Lower lobe of right lung (tissue), 2 donors: ENCODE measurements at regions not wholly inside any gene's neighbourhood (a gene's known extent, or its start where the extent isn't known, plus 50 kb on each side); places are given as distances from the start of the nearest gene placed in this dataset.

ENCODE experiments used
- ATAC-seq, 2 donors: fragments of 200-7000 bp; cut with Tn5 transposase; one replicate each; pipeline ENCODE4 v1.9.1; 2020 to 2022; ENCODE audit warnings: mild to moderate bottlenecking in 2 of 2, moderate library complexity in 2 of 2
- DNase-seq: peaks from one replicate; pipeline ENCODE4 v3.0.0-alpha.2; 2020
- H3K27ac ChIP-seq: fragments of 200-600 bp; one replicate; pipeline ENCODE4 v1.8.0; 2022
- H3K27me3 ChIP-seq: fragments of 200-600 bp; one replicate; pipeline ENCODE4 v1.8.0; 2022; ENCODE audit warnings: low read depth
- H3K36me3 ChIP-seq: fragments of 200-600 bp; one replicate; pipeline ENCODE4 v1.8.0; 2022; ENCODE audit warnings: mild to moderate bottlenecking
- H3K4me1 ChIP-seq: fragments of 200-600 bp; one replicate; pipeline ENCODE4 v1.8.0; 2022
- H3K4me3 ChIP-seq: fragments of 200-600 bp; one replicate; pipeline ENCODE4 v1.8.0; 2022; ENCODE audit warnings: mild to moderate bottlenecking
- H3K9me3 ChIP-seq: fragments of 200-600 bp; one replicate; pipeline ENCODE4 v1.8.0; 2022
- intact Hi-C: fragments of 100-400 bp; cut with DNase I; formaldehyde crosslinking; loops from one replicate; pipeline ENCODE4 v1.11.0; 2022
- TF ChIP-seq, protein P1 (sequence below): fragments of 200-600 bp; IDR thresholded peaks from one replicate; pipeline ENCODE4 v1.8.0; 2022; ENCODE audit warnings: antibody characterized with exemption, mild to moderate bottlenecking
- donor health status: DM: no; HTN: yes; CAD: no; lungs with severe emphysema.

DNA sequence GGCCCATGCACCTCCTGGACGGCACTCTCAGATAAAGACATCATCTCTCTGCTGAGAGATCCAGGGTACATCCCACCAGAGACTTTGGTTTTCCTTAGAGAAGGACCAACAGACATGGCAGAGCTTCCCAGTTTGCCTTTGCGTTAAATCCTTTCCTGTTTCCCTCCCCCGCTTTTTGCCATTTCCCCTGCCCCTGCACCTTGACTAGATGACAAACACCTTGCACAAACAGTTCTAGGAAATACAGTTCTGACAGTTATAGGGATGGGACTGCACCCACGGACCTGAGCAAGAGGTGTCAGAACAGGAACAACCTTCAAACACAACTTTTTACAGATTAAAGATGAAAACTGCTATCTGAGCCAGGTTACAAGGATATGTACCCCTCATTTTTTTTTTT is 288.9 kb downstream of the MSX2 start:
- no peaks in the 10 kb centered on the region for H3K27me3 ChIP-seq
- H3K4me3 ChIP-seq = no peak overlapping the region
- DNase-seq = no peak
- TF ChIP-seq, protein P1, sequence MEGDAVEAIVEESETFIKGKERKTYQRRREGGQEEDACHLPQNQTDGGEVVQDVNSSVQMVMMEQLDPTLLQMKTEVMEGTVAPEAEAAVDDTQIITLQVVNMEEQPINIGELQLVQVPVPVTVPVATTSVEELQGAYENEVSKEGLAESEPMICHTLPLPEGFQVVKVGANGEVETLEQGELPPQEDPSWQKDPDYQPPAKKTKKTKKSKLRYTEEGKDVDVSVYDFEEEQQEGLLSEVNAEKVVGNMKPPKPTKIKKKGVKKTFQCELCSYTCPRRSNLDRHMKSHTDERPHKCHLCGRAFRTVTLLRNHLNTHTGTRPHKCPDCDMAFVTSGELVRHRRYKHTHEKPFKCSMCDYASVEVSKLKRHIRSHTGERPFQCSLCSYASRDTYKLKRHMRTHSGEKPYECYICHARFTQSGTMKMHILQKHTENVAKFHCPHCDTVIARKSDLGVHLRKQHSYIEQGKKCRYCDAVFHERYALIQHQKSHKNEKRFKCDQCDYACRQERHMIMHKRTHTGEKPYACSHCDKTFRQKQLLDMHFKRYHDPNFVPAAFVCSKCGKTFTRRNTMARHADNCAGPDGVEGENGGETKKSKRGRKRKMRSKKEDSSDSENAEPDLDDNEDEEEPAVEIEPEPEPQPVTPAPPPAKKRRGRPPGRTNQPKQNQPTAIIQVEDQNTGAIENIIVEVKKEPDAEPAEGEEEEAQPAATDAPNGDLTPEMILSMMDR = no peak
- H3K36me3 ChIP-seq = no peaks in the 10 kb centered on the region
- intact Hi-C loops = no loop called here
- no peaks in the 10 kb centered on the region for H3K4me1 ChIP-seq
- no peak for ATAC-seq
- no peaks in the 10 kb centered on the region for H3K9me3 ChIP-seq
- no peak overlapping the region for H3K27ac ChIP-seq

DNA sequence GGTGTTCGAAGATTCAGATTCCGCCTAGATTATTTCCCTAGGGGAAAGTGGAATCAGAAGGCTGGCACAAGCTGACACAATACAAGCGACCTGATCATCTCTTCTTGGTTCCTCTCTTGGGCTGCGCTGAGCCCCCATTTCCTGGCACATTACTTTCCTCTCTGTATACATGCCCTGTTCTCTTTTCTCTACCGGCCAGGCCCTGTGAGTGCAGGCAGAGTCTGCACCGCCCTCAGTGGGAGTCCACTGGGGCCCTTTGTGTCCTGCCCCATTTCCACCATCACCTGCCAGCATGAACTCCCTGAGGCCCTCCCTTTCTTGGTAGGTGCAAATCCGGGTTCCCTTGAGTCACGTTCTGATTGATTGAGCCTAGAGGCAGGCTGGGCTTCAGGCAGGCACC is 287.9 kb downstream of the MSX2 start:
- Histone ChIP-seq H3K27me3 (no peaks in the 10 kb centered on the region), H3K4me1 (no peaks in the 10 kb centered on the region), H3K9me3 (no peaks in the 10 kb centered on the region), H3K36me3 (no peaks in the 10 kb centered on the region), H3K4me3 (no peak overlapping the region), H3K27ac (no peak overlapping the region)
- no peak for ATAC-seq
- intact Hi-C loops = no loop called here
- TF ChIP-seq, protein P1 = no peak
- no peak for DNase-seq

DNA sequence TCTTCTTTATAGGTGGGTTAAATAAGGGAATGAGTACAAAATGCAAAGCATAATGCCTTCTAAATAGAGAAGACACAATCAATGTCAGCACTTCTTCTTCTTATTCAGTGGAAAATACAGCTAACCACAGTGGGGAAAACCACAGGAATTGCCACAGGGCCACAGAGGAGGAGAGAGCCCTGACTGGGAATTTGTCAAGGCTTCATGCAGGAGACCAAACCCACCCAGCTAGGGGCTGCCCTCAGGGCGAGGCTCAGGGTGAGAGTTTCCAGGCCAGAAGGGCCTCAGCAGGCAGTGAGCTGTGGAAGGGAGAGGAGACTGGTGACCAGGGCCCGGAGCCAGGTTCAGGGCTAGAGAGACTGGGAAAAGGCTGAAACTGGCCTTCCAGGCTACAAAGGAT is 279.1 kb downstream of the MSX2 start:
- Histone ChIP-seq H3K27ac (no peak overlapping the region), H3K36me3 (no peaks in the 10 kb centered on the region), H3K4me3 (no peak overlapping the region), H3K9me3 (peaks cover 3% of the 10 kb centered on the region), H3K4me1 (no peaks in the 10 kb centered on the region), H3K27me3 (no peaks in the 10 kb centered on the region)
- DNase-seq (no peak), ATAC-seq (no peak)
- intact Hi-C loops = no loop called here
- TF ChIP-seq, protein P1 = no peak

DNA sequence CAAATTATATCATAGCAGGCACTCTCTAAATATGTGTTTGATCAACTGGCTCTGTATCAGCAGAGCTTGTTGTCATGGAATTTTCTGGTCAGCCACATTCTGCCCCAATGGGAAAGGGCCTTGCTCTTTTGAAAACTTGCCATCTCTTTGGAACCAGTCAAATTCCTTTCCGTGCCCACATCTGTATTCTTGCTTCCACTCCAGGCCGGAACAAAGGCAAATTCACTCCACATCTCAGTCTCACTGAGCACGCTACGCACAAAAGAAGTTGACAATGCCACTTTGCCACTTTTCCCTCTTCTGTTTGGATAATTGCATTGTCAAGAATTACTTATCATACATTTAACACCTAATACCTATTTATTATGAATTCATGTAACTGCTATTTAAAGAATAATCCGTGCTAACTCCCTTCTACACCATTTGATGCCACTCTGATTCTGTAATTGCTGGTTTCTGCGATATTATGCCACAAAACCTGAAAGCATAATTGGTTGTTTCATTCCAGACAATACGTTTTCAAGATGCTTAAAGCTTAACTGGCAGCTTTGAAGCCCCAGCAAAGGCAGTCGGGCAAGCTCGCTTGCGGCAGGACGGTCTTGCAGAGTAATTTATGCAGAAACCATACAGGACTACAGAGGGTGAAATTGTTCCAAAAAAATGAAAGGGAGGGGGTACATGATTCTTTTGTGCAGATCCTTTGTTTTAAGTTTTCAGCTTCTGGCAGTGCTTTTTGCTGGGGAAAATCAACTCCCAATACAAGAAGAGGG is 277.7 kb downstream of the MSX2 start:
- ATAC-seq (no peak), DNase-seq (no peak)
- no peaks in the 10 kb centered on the region for H3K4me1 ChIP-seq
- no peak overlapping the region for H3K4me3 ChIP-seq
- no peak overlapping the region for H3K27ac ChIP-seq
- intact Hi-C loops = no loop called here
- no peaks in the 10 kb centered on the region for H3K27me3 ChIP-seq
- TF ChIP-seq, protein P1 = no peak
- H3K36me3 ChIP-seq = no peaks in the 10 kb centered on the region
- peaks cover 9% of the 10 kb centered on the region for H3K9me3 ChIP-seq

DNA sequence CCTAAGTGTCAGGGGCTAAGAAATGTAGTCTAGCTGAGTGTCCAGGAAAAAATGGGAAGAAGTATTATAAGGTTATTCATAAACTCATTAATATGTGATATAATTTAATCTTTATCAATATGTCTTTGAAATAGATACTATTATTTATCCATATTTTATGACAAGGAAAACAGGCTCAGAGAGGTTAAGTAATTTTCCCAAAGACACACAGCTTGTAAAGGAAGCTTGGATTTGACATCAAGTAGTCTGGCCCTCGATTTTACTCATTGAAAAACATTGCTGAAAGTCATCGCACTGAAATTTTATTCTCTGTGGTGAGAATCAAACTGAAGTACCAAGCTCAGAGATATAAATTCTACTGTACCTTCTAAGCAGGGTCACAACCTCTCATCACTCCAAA is 276.9 kb downstream of the MSX2 start:
- H3K4me3 ChIP-seq = no peak overlapping the region
- no peaks in the 10 kb centered on the region for H3K36me3 ChIP-seq
- no peak for ATAC-seq
- TF ChIP-seq, protein P1 = no peak
- DNase-seq = no peak
- H3K9me3 ChIP-seq = peaks cover 9% of the 10 kb centered on the region
- intact Hi-C loops = no loop called here
- no peak overlapping the region for H3K27ac ChIP-seq
- H3K4me1 ChIP-seq = no peaks in the 10 kb centered on the region
- no peaks in the 10 kb centered on the region for H3K27me3 ChIP-seq
